ENCODE measurements at regions not wholly inside any gene's neighbourhood (a gene's known extent, or its start where the extent isn't known, plus 50 kb on each side); places are given as distances from the start of the nearest gene placed in this dataset.
"Not testable (repeated sequence)": the region's sequence is repeated elsewhere in the genome, so short reads cannot be mapped to it uniquely, and the experiment has no call there.

GRCh38 chr7:149334930-149335329 is 72.9 kb downstream of the ZNF783 start:
- DNase-seq = no peak

- DNase-seq = no peak
Observed at GRCh38 chr7:149348758-149349369, 86.9 kb downstream of the ZNF783 start.

GRCh38 chr7:149353739-149354504 is 91.9 kb downstream of the ZNF783 start:
- no peak for DNase-seq

GRCh38 chr7:149355035-149355389 is 93.0 kb downstream of the ZNF783 start:
- DNase-seq = not testable (repeated sequence)

GRCh38 chr7:149355390-149356048 is 93.5 kb downstream of the ZNF783 start:
- DNase-seq = peak; percentile 68

GRCh38 chr7:149362696-149363095 is 98.2 kb downstream of the ZNF777 start:
- DNase-seq = no peak

- DNase-seq = no peak
Observed at GRCh38 chr7:149367418-149368180, 93.3 kb downstream of the ZNF777 start.

GRCh38 chr7:149369497-149369896 is 91.4 kb downstream of the ZNF777 start:
- DNase-seq = no peak

- no peak for DNase-seq
Observed at GRCh38 chr7:149370790-149371189, 90.1 kb downstream of the ZNF777 start.

- no peak for DNase-seq
Observed at GRCh38 chr7:149373089-149373488, 87.8 kb downstream of the ZNF777 start.

- DNase-seq = no peak
Observed at GRCh38 chr7:149375234-149376008, 85.4 kb downstream of the ZNF777 start.

- peak; percentile 20 for DNase-seq
Observed at GRCh38 chr7:149377386-149377785, 83.5 kb downstream of the ZNF777 start.

- no peak for DNase-seq
Observed at GRCh38 chr7:149379625-149380024, 81.2 kb downstream of the ZNF777 start.

- no peak for DNase-seq
Observed at GRCh38 chr7:149381245-149381644, 79.6 kb downstream of the ZNF777 start.
